ENCODE measurements at regions not wholly inside any gene's neighbourhood (a gene's known extent, or its start where the extent isn't known, plus 50 kb on each side); places are given as distances from the start of the nearest gene placed in this dataset.

- intact Hi-C loops (cut with DNase I): no loop called here
- Histone ChIP-seq H3K4me3 (no peak overlapping the region), H3K36me3 (no peaks in the 10 kb centered on the region), H3K27ac (no peak overlapping the region), H3K4me1 (ENCODE audit: insufficient read depth) (peaks cover 3% of the 10 kb centered on the region), H3K9me3 (no peaks in the 10 kb centered on the region), H3K27me3 (no peaks in the 10 kb centered on the region)
- no peak for DNase-seq
- TF ChIP-seq, protein P1, sequence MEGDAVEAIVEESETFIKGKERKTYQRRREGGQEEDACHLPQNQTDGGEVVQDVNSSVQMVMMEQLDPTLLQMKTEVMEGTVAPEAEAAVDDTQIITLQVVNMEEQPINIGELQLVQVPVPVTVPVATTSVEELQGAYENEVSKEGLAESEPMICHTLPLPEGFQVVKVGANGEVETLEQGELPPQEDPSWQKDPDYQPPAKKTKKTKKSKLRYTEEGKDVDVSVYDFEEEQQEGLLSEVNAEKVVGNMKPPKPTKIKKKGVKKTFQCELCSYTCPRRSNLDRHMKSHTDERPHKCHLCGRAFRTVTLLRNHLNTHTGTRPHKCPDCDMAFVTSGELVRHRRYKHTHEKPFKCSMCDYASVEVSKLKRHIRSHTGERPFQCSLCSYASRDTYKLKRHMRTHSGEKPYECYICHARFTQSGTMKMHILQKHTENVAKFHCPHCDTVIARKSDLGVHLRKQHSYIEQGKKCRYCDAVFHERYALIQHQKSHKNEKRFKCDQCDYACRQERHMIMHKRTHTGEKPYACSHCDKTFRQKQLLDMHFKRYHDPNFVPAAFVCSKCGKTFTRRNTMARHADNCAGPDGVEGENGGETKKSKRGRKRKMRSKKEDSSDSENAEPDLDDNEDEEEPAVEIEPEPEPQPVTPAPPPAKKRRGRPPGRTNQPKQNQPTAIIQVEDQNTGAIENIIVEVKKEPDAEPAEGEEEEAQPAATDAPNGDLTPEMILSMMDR (IDR thresholded peaks at IDR 0.05): no peak
- no peak for TF ChIP-seq POLR2A (IDR thresholded peaks at IDR 0.05)
- no peak for TF ChIP-seq EP300 (IDR thresholded peaks at IDR 0.05)
These were observed 181.9 kb downstream of the CEP135 start for GRCh38 chr4:56130606-56131155.

- no peak overlapping the region for H3K4me3 ChIP-seq
- H3K36me3 ChIP-seq: no peaks in the 10 kb centered on the region
- H3K27ac ChIP-seq: no peak overlapping the region
- TF ChIP-seq, protein P1 (IDR thresholded peaks at IDR 0.05): no peak
- no peak for TF ChIP-seq POLR2A (IDR thresholded peaks at IDR 0.05)
- no peak for TF ChIP-seq EP300 (IDR thresholded peaks at IDR 0.05)
- DNase-seq: no peak
- H3K27me3 ChIP-seq: no peaks in the 10 kb centered on the region
- intact Hi-C loops (cut with DNase I): no loop called here
- peaks cover 3% of the 10 kb centered on the region for H3K4me1 ChIP-seq (ENCODE audit: insufficient read depth)
- no peaks in the 10 kb centered on the region for H3K9me3 ChIP-seq
- WGBS, 3 donors: 69 to 74% (median 70%) methylated on average over 7 of the region's 7 CpGs
These were observed 180.7 kb downstream of the CEP135 start for GRCh38 chr4:56129431-56129861.

GRCh38 chr4:56128213-56128612 is 179.5 kb downstream of the CEP135 start:
- WGBS, 3 donors: 22 to 34% (median 22%) methylated on average over 2 of the region's 2 CpGs
- H3K9me3 ChIP-seq: no peaks in the 10 kb centered on the region
- H3K36me3 ChIP-seq: no peaks in the 10 kb centered on the region
- intact Hi-C loops (cut with DNase I): no loop called here
- no peak for DNase-seq
- no peak overlapping the region for H3K4me3 ChIP-seq
- H3K27ac ChIP-seq: no peak overlapping the region
- H3K4me1 ChIP-seq (ENCODE audit: insufficient read depth): no peaks in the 10 kb centered on the region
- TF ChIP-seq POLR2A (IDR thresholded peaks at IDR 0.05): no peak
- TF ChIP-seq, protein P1 (IDR thresholded peaks at IDR 0.05): no peak
- TF ChIP-seq EP300 (IDR thresholded peaks at IDR 0.05): no peak
- H3K27me3 ChIP-seq: no peaks in the 10 kb centered on the region

DNA sequence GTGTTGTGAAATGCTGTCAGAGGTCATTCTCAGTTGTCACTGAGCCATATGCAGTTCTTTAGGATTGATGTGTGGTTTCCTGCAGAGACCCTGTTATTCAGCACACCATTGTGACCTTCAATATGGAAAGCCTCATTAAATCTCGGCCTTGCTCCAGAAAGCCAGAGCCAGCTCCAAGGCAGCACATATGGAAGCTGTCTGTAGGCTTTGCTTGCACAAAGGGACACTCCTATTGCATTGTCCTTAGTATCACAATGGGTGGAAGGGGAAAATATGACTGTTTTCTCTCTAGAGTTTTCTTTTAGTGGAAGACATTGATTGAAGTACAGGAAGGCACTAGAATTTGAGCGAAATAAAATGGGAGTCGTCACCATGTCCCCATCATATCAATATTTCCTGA is 179.0 kb downstream of the CEP135 start:
- Histone ChIP-seq H3K4me1 (ENCODE audit: insufficient read depth) (no peaks in the 10 kb centered on the region), H3K4me3 (no peak overlapping the region), H3K9me3 (no peaks in the 10 kb centered on the region), H3K27ac (no peak overlapping the region), H3K36me3 (no peaks in the 10 kb centered on the region), H3K27me3 (no peaks in the 10 kb centered on the region)
- intact Hi-C loops (cut with DNase I): no loop called here
- TF ChIP-seq, protein P1 (IDR thresholded peaks at IDR 0.05): no peak
- no peak for TF ChIP-seq POLR2A (IDR thresholded peaks at IDR 0.05)
- TF ChIP-seq EP300 (IDR thresholded peaks at IDR 0.05): no peak
- 58 to 72% (median 71%) methylated on average over 3 of the region's 3 CpGs for WGBS, 3 donors
- DNase-seq: no peak
